LoVo (cell line): ENCODE measurements at regions not wholly inside any gene's neighbourhood (a gene's known extent, or its start where the extent isn't known, plus 50 kb on each side); places are given as distances from the start of the nearest gene placed in this dataset.

Experiments used
- DNase-seq: peaks from one replicate; pipeline ENCODE4 v3.0.0-alpha.2; 2016; ENCODE audit warnings: low spot score

DNA sequence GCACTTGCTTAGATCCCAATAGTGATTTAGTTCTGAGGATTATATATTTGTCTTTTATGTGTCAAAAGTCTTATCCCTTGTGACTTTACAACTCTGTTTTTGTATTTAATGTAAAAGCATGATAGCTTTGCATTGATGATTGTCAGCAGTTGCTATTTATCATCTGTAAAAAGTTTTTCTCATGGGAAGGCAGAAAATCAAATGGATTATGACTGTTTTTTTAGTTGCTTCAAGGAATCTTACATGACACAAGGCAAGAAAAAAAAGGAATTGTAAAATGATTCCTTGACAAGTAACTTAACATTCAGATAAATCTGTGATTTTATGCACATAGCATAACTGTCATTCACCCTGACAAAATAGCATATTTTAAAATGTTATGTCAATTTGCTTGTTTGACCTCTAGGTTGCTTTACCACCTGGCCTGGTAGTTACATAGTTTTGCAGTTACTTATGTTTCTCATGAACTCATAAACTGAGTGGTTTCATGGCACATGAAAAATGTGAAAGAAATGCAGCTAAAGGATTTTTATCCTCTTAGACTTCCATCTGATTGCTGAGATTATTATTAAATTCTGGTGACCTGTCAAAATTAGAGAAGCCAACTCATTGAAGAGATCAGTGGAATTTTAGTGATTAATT, 622.6 kb downstream of the ADGRL2 start:
- no peak for DNase-seq

DNA sequence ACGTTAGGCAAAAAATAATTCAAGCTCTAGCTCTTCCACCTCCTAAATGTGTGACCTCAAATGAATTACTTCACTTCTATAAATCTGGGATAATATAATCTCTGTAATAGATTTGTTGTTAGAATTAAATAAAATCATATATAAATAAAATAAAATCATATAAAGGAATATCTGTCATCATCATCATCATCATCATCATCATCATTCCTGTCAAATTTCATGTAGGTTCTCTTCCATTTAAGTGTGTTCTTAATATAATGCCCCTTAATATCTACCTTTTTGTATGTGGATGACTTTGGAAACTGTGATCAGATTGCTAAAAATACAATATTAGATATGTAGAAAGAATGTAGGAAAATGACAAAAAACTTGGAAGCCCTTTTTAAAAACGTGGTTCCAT, 621.0 kb downstream of the ADGRL2 start:
- DNase-seq, result no peak

DNA sequence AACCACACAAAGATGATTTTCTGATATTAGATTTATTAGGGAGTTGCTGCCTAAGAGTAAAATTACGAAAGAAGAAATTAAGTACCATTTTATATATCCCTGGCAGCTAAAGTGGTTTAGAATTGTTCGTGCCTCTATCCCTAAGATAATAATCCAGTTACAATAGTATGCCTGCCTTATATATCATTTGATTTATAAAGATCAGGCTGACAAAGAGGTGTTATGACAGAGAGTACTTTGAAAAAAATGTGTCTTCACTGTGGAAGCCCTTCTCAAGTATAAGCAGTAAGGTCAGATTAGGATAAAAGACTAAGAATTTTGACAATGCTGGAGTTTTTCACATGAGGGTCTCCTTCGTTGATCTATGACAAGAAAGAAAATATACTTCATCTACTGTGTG, 619.9 kb downstream of the ADGRL2 start:
- no peak for DNase-seq

DNA sequence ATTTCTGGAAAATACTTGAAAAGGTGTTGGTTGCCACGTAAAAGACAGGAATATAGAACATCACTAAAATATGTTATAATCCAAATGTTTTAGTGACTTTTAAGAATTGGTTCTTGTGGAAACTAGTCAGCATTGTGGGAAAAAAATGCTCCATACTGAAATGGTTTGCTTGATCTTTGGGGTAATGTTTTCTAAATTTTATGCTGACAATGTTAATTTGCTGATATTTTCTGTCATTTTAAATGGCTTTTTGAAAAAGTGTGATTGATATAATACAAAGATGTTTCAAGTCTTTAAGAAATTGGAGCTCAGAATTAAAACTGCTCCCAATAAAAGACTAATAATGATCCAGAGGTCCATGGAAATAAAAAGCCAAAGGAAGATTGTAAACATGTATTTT, 610.9 kb downstream of the ADGRL2 start:
- no peak for DNase-seq

DNA sequence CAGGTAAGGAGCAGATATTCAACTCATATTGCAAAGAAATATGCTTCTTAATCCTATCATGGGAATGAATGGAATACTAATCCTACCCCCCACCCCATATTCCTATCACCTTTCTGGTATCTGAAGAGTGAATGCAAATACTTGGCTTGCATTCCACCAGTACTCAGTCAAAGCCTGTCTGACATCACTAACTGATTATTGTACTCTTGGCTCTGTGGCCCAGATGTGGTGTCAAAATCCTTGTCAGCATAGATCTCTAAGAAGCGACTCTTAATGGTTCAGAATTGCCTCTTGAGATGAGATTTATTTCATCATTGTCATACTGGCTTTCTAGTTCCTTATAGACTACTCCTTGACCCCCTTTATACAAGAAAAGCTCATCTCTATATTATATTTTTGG, 604.6 kb downstream of the ADGRL2 start:
- DNase-seq, result no peak

DNA sequence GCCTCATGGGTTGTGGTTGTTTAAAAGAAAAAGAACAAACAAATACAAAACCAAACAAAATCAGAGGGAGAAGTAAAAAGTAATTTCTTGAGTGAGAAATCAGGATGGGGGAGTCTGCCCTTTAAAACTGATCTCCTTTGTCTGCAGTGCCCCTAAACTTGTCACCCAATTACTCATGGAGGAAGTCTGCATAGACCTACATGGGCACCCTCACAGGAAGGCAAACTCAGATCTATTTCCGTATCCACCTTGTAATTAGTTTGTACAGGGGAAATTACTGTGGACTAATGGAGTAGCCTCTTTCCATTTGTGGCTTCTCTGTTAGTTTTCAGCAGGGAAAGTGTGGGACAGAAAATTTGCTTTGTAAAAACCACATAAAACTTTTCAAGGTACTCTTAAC, 600.4 kb downstream of the ADGRL2 start:
- no peak for DNase-seq

DNA sequence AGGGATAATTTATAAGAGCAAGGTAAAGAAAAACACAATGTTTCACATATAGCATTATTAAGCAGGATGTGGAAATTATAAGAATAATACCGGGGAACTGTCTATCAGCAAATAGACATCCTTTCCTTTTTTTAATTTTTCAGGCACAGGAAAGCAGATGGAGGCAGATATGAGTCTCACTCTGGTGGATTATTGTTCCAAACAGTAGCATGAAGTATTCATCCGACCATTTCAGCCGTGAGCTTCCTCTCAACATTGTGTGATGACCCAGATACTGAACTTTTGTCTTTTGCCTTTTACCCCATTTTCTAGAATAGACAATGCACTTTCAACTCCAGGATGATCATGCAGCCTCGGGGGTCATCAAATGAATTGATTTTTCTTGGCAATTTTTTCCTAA, 599.8 kb downstream of the ADGRL2 start:
- DNase-seq, result no peak

DNA sequence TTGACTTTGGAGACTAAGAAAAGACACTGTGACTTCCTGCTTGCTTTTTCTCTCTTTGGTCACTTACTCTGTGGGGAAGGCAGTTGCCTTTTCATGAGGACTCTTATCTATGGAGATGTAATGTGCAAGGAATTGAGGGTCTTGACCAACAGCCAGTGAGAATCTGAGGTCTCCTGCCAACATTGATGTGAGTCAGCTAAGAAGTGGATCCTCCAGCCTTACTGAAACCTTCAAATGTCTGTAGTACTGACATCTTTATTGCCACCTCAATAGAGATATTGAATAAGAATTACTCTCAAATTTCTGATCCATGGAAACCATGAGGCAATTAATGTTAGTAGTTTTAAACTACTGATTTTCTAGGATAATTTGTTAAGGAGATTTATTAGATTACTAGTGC, 598.4 kb downstream of the ADGRL2 start:
- DNase-seq, result no peak

DNA sequence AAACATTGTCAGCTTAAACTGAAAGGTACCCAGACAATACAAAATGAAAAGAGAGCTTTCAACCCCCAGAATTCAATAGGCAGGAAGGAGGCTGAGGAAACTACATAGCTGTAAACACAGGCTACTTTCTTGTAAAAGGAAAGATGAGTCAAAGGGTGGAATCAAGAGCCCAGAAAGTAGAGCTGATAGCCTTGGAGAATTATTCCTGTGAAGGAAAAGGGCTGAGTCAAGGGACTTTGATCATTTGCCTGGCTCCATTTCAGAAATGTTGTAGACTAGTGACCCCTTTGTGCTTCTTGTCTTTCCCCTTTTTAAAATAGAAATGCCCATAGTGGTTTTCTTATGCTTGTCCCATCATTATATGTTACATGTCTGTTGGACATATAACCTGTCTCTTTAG, 597.6 kb downstream of the ADGRL2 start:
- DNase-seq, result no peak

DNA sequence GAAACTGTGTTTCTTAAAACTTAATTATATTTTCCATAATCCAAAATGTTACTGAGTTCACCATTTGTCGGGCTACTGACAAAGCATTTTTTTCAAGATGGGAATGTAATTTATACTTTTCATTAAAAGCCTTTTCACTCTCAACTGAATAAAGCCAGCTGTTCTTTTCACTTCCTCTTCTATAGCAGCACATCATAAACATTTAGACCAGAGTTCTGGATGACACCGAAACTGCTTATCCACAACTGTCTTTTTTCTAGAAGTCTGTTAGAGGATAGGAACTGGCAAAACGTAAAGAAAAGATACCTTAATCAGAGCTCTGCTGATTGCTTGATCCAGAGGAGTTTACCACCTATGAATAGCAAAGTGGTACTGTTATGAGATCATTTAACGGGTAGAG, 594.7 kb downstream of the ADGRL2 start:
- no peak for DNase-seq

DNA sequence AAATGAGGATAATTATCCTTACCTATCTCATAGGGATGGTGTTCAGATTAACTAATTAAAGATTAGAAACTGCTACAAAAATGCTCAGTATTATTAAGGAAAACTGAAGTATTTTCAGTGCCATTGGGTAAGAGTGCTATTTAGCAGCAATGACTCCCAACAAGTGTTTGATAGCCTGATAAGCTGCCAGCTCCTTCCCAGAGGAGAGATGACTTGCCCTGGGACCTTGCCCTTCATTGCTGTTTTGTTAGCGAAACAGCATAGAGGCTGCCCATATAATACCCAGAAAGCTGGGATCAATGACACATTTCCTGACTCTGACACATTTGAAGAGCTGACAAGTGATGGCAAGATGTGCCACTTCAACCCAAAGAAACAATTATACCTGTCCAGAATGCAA, 592.2 kb downstream of the ADGRL2 start:
- no peak for DNase-seq

DNA sequence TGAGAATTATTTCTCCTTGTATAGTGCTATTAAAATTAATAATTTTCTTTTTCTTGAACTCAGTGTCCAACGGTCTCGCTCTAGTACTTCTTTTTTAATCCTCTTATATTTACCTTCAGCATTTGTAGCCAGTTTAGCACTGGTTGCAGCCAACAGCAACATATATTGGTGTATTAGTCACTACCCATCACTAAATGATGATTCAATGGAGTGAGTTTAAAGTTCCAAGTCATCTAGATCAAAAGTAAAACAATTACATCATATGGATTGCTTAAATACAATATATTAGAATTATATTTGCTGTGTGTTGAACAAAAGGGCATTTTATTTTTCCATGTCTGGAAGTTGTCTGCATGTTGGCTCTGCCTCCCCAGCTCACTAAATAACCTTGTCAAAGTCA, 591.8 kb downstream of the ADGRL2 start:
- DNase-seq, result no peak

DNA sequence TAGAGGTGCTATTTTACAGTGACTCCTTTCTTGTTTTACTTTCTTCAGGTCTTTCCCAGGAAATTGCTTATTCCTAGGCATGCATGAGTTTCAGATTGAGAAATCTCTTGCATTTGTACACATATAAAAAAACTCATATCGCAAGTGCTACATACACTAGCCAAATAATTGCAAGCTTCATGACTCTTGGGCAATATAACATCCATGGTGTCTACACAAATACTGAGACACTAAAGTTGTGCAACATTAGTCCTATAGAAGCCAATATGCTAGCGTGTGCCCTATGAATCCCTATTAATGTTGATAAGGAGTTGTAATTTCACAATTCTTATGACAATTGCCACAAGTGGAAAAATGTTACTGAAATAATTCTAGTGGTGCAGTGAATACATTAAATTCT, 591.0 kb downstream of the ADGRL2 start:
- DNase-seq, result no peak

DNA sequence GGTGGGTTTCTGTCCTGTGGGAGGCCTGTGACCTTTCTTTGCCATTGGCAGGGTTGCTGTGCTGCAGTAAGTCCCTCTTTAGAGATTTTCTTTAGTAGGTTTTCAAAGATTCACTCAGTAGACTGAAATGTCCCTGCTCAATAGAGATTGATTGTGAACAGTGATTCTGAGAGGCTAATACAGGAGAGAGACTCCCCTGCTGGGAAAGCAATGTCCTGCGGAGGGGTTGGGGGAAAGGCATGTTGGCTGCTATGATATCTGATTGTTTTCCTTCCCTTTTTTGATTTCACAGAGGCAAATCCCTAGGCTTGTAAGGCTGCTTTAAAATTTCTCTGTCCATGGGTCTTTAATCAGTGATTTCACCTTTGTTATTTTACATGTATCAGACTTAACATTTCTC, 589.9 kb downstream of the ADGRL2 start:
- no peak for DNase-seq

DNA sequence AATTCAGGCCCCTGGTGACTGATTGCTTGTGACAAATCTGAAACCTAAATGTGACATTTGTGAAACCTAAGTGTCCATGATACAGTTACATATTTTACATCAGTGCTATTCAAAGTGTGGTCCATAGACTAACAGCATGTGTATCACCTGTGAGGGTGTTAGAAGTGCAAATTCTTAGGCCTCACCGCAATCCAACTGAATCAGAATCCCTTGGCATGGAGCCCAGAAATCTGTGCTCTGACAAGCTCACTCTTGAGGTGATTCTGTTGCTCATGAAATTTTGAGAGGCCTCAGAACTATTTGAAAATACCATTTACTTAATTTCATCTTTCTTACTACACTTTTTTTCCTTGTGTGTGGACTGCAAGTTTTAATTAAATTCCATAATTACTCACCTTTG, 587.9 kb downstream of the ADGRL2 start:
- peak; percentile 2 for DNase-seq

DNA sequence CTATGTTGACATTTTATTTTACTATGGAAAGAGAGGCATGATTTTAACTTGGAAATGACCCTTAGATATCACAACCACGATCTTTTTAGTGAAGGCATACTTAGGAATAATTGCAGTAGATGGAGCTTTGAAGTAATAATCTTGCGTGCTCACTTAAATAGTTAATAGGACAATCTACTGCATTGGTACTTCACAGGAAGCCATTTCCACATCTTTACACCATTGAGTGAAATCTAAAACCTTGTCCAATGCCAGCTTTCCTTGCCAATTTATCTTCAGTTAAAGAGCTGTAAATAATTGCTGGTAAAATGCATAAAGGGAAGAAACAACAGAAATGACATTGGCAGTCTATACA, 586.3 kb downstream of the ADGRL2 start:
- DNase-seq, result no peak

DNA sequence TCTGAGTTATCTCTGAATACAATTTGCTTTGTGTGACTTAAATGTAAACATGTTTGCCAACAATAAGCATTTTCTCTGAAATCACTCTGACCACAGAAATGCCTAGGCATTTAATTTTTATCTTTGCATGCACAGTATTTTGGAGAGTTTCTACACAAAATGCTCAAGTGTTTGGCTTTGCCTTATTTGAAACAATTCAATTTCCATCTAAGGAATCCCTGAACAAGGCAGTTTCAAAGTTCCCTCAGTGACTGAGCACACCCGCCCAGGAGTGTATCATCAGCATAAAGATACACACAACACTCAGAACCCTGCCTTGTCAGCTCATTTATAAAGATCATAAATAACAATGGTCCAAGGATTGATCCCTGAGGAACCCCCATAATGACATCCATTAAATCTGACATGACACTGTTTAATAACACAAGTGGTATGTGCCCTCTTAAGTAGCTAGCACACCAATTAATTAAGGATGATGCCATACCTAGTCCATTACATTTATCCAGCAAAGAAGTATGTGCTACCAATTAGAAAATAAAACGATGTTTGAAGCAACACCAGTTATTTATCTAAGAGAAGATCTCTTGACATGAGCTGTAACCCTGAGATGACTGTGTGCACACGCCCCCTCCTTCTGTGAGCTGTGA, 585.8 kb downstream of the ADGRL2 start:
- no peak for DNase-seq

DNA sequence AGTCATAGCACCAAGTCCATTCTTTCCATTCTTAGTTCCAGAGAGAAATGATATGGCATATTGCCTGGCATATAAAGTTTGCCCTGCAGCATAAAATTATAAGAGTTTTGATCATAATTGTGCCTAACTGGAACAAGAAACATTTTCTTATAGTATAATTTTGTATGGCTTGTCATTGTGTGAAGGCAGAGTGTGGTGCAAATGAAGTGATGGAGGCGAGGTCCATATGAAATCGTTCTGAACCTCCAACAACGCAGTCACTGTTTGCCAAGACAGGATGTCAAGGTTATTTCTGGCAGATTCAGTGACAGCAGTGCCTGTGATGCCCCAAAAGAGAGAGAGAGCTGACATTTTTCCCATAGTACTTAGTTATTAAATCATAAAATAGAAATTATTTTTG, 584.0 kb downstream of the ADGRL2 start:
- DNase-seq, result no peak

DNA sequence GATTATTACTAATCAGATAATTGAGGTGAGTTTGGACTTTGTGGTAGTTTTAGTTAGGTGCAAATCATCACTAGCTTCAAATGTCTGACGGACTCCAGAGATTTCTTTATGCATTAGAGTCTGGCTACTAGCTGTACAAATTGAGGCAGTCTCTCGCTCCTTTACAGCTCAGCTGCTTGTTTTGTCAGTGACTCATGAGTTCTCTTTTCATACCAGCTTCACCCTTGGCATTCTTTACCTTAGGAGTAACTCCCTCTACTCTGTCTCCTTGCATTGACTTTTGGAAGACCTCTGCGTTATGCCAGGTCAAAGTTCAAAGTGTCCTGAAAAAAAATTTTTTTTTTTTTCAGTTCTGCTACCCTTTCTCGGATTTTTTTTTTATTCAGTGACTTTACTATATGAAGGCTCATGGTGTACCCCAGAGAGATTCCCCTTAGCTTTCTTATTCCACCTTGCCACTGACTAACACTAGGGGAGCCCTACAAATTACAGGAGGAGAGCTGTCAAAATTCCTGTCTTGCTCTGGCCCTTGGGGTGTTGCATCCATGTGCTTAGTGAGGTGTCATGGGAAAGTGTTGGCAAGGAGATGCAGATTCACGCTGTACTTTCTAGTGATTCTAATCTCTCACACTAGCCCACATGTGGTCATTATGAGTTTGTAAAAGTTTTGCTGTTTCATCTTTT, 576.6 kb downstream of the ADGRL2 start:
- no peak for DNase-seq

DNA sequence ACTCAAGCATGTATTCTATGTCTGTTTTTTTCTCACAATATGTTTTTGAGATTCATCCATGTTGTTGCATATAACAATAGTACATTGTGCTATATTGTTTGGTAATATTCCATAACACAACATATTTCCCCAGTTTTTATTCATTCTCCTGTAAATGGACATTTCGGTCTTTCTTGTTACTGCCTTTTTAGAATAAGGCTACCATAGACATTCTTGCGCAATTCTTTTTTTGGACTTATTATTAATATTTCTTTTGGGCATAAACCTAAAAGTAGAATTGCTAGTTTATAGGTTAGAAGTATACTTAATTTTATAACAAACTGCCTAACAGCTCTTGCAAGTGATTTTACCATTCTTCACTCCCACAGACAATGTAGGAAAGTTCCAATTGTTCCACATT, 573.0 kb downstream of the ADGRL2 start:
- no peak for DNase-seq

DNA sequence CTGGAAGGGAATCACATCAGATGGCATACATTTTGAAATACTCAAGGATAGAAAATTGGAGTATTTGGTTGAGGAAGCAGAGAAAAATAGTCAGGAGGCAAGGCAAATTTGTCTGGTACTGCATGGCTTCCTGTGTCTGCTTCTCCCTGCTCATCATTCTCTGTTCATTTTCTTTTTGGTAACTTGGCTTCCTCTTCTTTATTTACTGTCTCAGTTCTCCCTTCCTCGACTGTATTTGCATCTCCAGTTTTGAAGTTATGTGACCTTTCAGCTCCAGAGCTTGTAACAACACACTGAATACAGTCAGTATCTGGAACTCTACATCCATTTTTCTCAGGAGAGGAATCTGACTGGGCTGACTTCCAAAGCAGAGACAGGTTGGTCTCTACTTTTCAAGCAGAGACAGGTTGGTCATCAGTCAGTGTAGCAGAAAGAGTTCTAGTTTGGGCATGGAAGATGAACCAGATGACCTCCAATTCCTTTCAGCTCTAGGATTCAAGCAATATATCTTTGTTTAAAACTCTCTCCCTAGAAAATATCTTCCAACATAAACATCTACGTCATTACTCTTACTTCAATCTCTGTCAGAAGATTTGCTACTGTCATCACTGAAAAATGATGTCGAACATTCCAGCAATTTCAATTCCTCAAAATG, 571.2 kb downstream of the ADGRL2 start:
- no peak for DNase-seq

DNA sequence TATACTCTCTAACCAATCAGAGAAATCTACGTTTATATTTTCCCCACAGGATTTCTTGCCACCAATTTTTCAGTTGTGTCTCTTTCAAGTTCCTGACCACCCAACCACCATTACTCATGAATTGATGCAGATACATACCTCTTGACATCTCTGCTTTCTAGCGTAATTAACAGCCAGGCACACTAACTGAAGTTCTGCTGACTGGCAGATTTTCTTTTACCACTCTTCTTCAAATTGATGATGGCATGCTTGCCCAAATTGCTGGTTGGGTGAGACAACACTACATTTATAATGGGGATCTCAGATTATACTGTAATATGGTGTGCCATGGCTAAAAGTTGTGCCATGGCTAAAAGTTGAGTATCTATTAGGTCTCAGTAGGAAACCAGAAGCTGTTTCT, 566.7 kb downstream of the ADGRL2 start:
- no peak for DNase-seq

DNA sequence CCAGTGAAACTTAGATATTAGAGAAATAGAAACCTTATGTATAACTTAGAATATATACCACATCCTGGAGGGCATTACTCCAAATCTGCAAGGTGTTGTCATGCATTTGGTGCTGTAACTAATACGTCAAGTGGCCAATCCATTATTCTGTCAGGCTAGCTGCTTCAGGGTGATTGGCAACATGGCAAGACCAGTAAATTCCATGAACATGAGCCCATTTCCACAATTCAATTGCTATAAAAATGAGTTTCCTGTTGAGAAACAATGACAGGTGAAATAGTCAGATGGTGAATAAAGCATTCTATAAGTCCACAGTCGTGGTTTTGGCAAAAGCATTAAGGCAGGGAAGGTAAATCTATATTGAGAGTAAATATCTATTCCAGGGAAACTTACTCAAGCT, 566.0 kb downstream of the ADGRL2 start:
- no peak for DNase-seq
